ENCODE measurements at regions not wholly inside any gene's neighbourhood (a gene's known extent, or its start where the extent isn't known, plus 50 kb on each side); places are given as distances from the start of the nearest gene placed in this dataset.
"Not testable (repeated sequence)": the region's sequence is repeated elsewhere in the genome, so short reads cannot be mapped to it uniquely, and the experiment has no call there.

DNA sequence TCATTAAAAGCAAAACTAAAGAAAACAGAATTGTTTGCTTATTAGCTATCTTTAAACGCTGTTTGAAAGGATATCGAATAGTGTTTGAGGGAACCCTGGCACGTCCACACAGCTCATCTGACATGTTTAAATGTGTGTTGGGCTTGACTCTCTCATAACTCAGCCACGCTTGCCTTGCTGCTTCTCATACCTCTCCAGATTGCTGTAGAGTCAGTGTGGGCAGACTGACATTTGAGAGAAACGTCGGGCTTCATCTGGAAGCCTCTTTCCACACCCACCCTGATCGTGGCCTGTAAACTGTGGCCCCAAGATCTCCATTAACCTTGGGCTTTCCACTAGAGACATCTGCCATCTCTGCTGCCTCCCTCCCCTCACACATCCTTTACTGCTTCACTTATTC lies 226.4 kb upstream of the PLGLB2 start:
- DNase-seq, result not testable (repeated sequence)

DNA sequence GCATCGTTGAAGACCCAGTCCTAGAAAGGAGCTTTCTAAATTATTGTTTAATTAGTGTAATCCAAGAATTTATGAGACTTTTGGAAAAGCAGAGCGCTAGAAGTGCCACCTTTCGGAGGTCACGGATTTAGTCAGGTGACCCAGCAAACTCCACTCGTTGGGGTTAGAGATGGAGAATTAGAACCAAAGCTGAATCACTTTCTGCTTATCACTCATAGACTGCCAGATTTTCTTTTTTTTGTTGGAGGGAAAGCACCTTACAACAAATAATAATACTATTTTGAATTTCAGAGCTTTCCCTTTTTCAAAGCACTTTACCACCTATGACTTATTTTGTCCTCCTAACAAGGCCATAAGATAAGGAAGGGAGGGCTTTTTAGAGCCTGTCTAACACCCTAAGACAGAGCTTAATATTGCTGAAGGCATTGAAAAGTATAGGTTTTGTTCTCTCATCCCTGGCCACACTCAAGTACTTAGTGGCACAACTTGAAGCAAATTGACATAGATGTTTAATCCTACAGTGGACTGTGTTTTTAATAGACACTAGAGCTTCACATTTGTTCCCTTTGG lies 223.2 kb upstream of the PLGLB2 start:
- DNase-seq, result not testable (repeated sequence)

DNA sequence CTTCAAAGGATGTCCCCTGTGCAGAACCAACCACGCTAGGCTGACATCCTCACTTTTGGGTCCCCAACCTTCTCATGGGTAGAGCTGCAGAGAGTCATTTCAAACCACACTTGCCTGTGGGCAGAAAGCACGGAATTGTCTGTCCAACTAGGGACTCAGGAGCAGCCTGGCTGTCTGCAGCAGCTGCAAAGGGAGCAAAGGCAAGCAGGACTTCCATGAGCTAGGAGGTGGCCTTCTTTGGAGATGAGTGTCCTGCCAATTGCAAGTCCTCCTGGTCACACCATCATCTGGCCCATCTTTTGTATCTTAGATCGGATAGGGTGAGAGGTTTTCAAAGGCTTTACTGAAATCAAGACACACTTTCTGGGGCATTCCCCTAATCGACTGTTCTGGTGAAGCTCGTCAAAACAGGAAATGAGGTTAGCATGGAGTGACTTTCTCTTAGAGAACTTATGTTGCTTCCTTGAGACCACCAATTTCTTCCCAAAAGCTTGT lies 222.3 kb upstream of the PLGLB2 start:
- peak; percentile 47 for DNase-seq

DNA sequence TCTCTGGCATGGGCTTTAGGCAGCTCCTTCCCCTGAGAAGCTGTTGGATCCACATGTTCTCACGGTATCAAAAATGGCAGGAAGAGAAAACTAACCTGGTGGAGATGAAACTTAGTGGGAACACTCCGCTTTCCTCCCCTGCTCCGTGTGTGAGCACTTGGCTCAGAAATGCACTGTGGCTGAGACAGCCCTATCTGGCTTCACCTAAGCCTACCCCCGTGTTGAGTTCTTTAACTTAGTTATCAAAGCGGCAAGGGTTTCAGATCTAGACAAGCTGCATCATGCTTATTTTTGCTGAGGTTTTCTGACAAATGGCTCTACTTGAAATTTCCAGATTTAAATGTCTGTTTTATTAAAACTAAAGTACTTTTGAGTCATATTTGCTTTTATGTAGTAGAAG lies 221.6 kb upstream of the PLGLB2 start:
- not testable (repeated sequence) for DNase-seq

DNA sequence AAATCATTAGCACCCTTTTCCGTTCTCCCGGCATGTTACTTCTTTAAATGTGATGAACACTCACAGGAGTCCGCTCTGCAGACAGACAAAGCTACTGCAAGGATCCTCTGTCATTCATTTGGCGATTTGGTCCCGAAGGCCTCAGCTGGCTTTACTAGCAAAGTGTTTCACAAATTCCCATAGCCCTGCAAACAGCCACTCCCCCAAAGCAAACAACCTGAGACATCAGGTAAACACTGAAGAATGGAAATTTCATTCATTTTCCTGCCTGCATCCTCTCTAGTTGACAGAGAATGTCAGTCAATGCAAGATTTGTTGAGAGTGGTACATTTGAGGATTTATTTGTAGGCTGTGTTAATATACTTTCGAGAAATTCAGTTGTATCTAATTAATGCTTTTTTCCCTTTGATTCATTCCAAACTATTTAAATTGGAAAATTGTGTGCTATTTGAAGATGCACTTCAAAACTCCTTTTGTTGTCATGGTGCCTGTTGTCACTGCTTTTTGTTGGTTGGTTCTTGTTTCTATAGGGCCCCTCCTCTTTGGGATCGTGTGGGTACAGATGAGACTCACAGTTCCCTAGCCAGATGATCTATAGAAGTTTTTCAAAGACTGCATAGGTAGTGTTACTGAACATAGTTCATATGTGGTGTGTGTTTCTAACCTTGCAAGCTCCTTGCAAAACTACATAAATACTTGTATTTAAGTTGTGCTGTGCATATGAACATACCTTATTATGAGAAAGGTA lies 215.7 kb upstream of the PLGLB2 start:
- not testable (repeated sequence) for DNase-seq

DNA sequence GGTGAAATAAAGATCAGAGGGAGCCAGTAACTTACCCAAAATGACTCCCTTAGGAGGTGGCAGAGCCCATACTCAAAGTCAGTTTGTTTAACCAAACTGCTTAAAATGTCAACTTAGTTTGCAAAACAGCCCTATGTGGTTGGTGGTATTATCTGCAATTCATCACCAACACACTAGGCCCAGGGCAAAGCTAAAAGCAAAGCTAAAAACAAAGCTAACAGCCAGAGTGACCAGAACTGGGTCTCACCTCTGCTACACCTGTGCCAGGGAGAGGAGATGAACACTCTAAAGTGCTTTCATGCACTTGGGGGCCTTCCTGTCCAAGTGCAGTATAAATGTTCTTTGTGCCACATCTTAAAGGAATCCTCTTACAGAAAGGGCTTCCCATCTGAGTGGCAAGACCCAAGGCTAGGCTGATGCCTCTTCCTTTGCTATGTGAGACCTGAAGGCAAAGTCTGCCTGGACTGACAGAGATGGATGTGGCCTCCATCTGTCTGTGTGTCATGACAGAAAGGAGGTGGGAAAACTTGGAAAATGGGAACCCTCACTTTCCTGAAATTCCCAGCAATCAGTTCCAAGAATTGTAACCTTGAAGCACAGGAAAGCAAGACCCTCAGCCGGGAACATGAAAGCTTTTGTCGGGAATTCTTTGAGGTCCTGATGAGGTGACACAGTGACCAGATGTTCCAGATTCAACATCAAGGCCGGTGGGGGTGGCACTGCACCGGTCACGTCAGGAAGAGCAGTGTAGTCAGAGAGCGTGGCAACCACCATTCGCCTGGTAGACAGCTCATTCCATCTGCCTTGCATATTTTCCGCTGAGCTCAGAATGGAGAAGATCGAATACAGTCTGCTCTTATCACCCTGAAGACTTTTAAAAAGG lies 214.3 kb upstream of the PLGLB2 start:
- not testable (repeated sequence) for DNase-seq

DNA sequence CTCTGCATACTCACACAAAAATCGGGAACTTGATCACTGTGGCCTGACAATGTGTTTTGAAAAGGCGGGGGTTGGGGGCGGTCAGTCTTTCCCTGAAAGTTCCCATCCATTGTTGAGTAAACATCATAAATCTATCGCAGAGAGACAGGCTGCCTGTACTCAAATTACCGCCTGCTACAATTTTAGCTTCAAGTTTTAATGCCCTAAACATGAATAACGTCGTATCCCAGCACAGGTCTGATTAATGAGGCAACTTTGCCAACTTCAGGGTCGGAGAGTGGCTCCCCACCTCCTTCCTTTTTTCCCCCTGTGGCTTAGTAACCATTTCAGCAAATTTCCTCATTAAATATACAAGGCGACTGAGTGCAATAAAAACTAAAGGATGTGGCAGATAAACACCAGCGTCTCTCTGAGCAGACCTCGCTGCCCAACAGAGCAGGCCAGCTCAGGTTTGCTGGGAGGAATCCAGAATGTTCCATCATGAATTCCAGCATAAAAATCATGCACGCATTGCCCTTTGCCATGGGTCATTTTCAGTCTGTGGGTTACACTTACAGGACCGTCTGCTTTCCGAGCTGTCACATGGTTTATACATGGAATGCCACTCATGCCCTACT lies 213.5 kb upstream of the PLGLB2 start:
- DNase-seq, result not testable (repeated sequence)

DNA sequence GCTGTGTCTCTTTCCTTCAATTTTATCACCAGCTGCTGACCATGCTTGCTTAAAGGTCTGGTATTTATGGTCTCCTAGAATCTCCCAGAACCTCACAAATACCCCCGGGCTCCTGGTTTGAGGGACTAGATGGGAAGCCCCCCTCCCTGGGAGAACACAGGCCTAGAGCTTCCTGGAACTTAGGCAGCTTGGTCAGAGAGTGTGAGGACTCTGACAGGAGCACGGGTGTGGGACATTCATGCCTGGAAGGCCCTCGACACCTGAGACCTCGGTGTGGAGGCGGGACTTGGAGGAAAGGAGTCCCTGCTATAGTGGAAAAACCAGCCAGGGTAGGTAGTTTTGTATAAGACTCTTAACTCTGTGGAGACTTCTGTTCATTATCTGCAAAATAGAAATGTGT lies 211.5 kb upstream of the PLGLB2 start:
- not testable (repeated sequence) for DNase-seq

DNA sequence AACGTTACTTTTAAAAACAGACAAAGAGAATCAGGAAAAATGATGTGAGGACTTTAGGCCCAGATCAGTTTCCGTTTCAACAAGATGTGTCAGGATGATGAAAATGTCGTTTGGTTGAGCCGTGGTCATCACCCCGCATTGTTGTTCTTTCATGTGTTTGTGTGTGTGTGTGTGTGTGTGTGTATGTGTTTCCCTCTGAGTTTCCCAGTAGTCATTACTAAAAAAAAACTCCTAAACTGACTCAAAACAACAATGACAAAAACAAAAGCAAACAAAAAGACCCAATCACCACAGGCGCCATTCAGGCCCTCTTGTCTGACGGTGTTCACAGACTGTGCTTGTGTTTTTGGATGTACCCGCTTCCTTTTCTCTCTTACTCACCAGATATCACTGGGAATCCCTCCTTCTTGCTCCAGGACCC lies 210.6 kb upstream of the PLGLB2 start:
- not testable (repeated sequence) for DNase-seq

DNA sequence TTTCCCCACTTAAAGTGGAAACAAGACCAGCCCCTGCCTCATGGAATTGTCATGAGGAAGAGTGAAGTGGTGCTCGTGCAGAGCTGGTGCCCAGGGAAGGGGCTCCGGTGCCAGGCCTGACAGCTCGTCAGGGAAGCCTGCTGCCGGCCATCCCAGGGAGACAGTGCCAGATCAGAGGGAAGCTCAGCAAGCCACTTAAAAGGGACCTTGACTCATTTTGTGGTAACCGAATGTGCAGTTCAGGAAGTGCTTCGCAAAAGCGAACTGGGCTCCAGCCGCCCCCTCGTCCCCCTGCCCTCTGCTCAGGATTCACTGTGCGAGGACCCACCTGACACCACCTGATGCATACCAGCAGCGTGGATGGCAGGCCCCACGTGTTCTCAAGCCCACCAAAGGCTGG lies 209.6 kb upstream of the PLGLB2 start:
- DNase-seq, result peak; percentile 2

DNA sequence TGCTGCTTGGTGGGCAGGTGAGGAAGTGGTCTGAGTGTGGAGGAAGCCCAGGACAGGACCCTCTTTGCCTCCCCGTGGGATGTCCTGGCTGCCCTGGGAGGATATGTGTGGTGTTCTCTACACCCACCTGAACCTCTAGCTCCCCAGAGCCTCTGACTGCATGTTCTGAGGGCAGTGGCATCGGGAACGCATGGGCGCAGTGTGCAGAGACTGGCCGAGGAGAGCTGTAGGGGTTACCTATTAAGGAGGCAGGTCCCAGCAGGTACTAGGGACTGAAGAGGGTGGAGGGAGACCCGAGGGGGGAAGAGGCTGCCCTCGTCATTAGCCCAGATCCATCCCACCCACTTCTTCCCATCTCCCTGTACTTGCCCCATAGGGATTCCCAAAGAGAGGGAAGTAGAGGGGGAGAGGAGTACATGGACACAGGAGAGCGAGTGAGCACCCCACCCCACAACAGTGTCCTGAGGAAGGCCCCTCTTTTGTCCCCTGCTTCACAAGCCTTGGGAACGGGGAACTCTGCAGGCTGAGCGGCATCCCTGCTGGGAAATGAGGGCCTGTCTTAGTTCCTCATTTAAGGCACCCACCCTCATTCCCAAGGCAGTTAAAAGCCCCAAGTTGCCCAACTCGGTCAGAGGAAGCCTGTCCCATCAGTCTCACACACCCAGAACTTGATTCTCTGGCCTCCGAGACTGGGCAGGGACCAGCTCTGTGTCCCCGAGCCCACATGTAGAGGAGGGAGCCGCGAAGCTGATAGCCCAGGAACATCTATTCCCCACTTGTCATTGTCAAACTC lies 208.5 kb upstream of the PLGLB2 start:
- not testable (repeated sequence) for DNase-seq

DNA sequence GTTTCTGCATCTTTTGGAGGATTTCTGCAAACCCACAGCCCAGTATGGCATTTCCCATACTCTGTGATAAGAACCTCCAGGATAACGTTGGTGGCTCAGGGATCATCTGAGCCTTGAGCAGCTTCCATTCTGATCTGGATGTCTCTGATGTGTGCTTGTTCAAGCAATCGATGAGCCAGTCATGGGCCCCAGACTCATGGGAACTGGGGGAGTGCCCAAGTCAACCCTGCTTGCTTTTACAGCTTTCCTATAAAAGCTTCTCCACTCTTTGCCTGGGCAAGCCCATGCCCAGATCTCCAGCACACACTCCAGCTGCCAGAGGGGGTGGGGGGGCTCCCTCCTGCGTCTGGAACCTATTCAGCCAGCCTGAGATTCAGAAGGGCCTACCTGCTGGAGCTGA lies 207.6 kb upstream of the PLGLB2 start:
- DNase-seq, result not testable (repeated sequence)

DNA sequence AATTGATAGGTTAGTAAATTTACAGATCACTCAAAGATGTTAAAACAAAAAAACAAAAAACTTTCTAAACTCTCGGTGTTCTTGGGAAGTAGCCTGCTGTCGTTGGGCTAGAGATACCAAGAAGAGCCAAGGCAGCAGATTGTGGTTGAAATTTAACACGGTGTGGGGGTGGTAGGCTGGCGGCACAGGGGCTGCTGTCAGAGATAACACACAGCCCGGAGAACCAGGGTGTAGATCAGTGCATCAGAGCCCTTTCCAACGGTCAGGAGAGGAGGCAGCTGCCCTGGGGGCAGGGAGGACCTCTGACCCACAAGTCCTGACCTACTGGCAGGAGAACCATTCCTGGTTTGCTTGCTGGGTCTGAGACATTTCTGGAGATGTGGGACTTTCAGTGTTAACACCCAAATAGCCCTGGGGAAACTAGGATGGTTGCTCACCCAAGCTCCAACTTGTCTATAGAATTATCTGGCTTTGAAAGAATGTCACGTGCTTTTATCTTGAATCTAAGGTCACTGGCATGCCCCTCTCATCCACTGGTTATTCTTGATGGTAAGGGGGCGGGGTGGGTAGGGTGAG lies 205.2 kb upstream of the PLGLB2 start:
- not testable (repeated sequence) for DNase-seq

DNA sequence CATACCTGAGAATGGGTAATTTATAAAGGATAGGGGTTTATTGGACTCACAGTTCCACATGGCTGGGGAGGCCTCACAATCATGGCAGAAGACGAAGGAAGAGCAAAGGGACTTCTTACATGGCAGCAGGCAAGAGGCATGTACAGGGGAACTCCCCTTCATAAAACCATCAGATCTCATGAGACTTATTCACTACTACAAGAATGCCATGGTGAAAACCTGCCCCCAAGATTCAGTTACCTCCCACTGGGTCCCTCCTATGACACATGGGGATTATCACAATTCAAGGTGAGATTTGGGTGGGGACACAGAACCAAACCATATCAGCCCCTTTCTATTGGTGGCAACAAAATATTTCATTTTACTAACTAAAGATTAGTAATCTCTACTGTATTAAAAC lies 204.1 kb upstream of the PLGLB2 start:
- DNase-seq, result not testable (repeated sequence)

DNA sequence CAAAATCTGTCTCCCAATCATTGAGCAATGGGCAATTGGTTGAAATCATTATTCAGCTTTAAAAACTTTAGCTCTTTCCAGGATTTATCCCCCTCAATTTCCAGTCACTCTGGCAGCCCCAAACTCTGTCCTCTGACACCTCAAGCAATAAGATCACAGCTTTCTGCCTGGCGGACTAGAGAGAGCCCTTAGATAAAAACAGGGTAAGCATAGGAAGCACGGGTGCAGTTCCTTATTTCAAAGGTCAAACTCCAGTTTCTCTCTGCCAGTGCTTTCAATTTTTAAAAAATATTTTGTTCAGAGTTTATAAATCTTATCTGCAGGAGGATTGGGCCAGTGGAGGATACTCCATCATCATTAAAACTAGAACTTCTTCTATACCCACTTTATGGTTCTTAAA lies 200.8 kb upstream of the PLGLB2 start:
- not testable (repeated sequence) for DNase-seq

DNA sequence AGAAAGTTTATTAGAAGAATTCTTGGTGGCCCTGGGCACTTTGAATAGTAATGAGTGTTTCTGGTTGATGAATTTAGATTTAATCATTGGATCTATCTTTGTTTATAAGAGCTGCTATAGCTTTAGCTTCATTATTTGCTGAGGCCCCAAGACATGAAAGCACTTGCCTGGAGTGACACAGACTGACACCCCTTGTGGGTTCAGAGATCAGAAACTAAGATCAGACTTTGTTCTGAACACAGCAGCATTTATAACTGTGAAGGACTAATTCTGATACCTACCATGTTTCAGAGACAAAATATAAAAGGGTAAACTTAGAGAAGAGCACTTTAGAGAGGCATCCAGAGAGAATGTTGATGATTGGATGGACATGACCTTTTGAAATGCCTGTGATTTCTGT lies 199.9 kb upstream of the PLGLB2 start:
- not testable (repeated sequence) for DNase-seq

DNA sequence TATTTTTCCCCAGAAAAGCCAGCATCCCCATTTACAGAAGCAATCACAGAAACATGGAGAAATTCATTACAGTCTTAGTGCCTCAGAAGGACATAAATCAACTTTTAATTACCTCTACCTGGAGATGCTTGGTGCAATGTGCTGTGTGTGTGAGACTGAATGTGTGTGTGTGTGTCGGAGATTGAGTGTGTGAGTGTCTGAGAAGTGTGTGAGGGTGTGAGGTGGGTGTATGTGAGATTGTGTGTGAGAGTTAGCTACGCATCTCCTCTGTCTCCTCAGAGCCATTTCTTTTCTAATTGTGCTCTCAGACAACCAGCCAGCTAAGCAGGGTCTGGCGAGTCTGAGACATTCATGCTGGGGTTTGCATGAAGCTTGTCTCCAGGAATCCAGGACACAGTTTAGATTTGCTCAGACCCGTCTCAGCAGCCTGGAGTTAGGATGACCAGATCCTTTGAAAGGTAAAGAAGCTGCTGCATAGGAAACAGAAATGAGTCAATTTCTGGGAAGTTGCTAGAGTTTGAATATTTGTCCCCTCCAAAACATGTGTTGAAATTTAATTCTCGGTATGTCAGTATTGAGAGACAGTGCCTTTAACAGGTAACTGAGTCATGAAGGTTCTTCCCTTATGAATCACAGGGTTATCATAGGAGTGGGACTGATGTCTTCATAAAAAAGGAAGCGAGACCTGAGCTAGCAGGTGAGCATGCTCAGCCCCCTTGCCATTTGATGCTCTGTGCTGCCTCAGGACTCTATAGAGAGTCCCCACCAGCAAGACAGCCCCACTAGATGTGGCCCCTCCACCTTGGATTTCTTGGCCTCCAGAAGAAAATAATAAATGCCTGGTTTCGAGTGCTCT lies 199.0 kb upstream of the PLGLB2 start:
- not testable (repeated sequence) for DNase-seq

DNA sequence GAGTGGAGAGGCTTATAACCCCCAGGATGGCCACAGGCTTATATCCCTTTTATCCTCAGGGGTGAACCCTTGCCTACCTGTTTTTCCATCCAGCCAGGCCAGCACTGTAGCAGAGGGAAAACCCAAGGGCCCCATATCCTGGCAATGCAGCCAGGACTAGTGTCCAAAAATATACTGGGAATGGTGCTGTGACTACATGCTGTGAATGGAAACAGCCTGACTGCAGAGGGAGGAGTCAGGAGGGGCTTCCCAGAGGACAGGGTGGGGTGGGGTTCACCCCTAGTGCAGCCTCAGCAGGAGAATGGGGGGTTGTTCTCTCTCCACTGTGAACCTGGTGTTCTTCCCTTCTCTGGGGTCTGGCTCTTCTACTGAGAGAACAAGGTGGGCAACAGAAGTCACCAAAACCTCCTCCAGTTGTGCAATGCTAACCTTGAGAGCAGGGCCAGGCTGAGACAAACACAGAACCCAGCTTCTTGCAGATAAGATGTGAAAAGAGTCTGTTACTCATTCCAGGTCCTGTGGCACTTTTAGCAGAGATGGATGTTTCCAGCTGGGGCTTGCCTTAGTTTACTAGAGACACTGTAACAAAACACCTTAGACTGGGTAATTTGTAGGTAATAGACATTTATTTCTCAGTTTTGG lies 198.2 kb upstream of the PLGLB2 start:
- DNase-seq, result not testable (repeated sequence)

DNA sequence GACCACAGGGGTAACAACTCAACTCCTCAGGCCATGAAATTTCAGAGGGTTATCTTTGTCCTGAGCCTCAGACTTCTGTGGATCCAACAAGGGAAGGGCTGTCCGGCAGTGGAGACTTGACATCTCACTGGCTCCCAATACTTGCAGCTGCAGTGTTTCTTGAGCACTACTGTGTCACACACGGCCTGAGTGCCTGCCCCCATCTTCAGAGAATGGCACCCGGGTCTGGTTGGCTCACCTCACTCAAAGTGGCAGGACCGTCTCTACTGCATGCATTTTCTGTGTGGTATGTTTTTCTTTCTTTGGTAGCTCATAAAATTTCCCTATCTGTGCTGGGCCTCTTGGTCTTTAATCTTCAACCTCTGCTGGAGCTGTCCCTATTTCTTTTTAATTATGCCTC lies 193.2 kb upstream of the PLGLB2 start:
- not testable (repeated sequence) for DNase-seq

DNA sequence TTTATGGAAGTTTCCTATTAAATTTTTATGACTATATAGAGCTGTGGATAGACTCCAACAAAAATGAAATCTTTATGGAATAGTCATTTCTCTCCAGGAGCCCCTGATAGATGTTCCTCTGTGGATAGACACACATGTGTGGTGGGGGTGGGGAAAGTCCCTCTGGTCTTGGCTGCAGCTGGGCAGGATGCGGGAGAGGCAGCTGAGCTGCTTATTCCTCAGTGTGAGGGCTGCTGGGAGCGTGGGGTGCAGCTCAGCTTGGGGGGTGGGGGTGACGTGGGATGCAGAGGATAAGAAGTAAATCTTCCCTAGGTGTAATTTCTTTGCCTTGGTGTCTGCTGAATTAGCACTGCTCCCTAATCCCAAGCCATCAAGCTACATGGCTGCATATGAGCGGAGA lies 192.8 kb upstream of the PLGLB2 start:
- DNase-seq, result not testable (repeated sequence)

Measured in central memory CD4-positive, alpha-beta T cell (primary cell).